ENCODE measurements at regions not wholly inside any gene's neighbourhood (a gene's known extent, or its start where the extent isn't known, plus 50 kb on each side); places are given as distances from the start of the nearest gene placed in this dataset.

- H3K9me3 ChIP-seq (replicated peaks; ENCODE audit: control insufficient read depth, insufficient read depth, low read length), result no peaks in the 10 kb centered on the region
- H2AFZ ChIP-seq (ENCODE audit: control insufficient read depth, low read depth, low read length), result no peak overlapping the region
- TF ChIP-seq RBBP5 (conservative IDR thresholded peaks at IDR 0.05), result no peak
- TF ChIP-seq ZBTB11 (CRISPR knock-in tag; IDR thresholded peaks at IDR 0.05), result no peak
- TF ChIP-seq CHD4 (IDR thresholded peaks at IDR 0.05), result no peak
- no peak for TF ChIP-seq RELB (IDR thresholded peaks at IDR 0.05; ENCODE audit: low read depth)
- TF ChIP-seq KLF5 (IDR thresholded peaks at IDR 0.05; ENCODE audit: partially characterized antibody), result no peak
- no peak for TF ChIP-seq HCFC1 (IDR thresholded peaks at IDR 0.05; ENCODE audit: low read length)
- TF ChIP-seq ATF7 (IDR thresholded peaks at IDR 0.05; ENCODE audit: low read depth), result no peak
- no peak for TF ChIP-seq FOXK2 (IDR thresholded peaks at IDR 0.05)
- no peak for TF ChIP-seq JUND (IDR thresholded peaks at IDR 0.05; ENCODE audit: low read depth, low read length)
- TF ChIP-seq USF2 (IDR thresholded peaks at IDR 0.05; ENCODE audit: borderline replicate concordance, low read depth, low read length), result no peak
- TF ChIP-seq SMARCA5 (IDR thresholded peaks at IDR 0.05), result no peak
- TF ChIP-seq ETV6 (conservative IDR thresholded peaks at IDR 0.05 in 1 of 2, IDR thresholded peaks at IDR 0.05 in 1 of 2; ENCODE audit: borderline replicate concordance in 1 of 2, low read depth in 1 of 2), result no peak
- no peak for TF ChIP-seq MEF2B (IDR thresholded peaks at IDR 0.05; ENCODE audit: partially characterized antibody, poor library complexity, severe bottlenecking)
- no peak for TF ChIP-seq HDAC6 (IDR thresholded peaks at IDR 0.05; ENCODE audit: unreplicated experiment)
- no peak for TF ChIP-seq EP300 (IDR thresholded peaks at IDR 0.05; ENCODE audit: borderline replicate concordance in 1 of 2, control insufficient read depth in 1 of 2, low read depth in 2 of 2, low read length in 2 of 2)
- no peak for TF ChIP-seq POLR2A (IDR thresholded peaks at IDR 0.05; ENCODE audit: low read depth, low read length)
- no peak for TF ChIP-seq CEBPB (IDR thresholded peaks at IDR 0.05; ENCODE audit: borderline replicate concordance in 1 of 2, low read depth in 2 of 2, low read length in 2 of 2)
Measured at GRCh38 chr11:32244453-32244852, 153.6 kb downstream of the RCN1 start.

More at GRCh38 chr11:32244453-32244852, 153.6 kb downstream of the RCN1 start:
- DNase-seq (ENCODE audit: low read depth, low spot score) (no peak), FAIRE-seq (no peak), ATAC-seq (no peak)
- Histone ChIP-seq H3K4me2 (ENCODE audit: control insufficient read depth, insufficient read depth) (no peak overlapping the region), H4K20me1 (ENCODE audit: control insufficient read depth, insufficient read depth) (no peaks in the 10 kb centered on the region), H3K79me2 (ENCODE audit: control insufficient read depth, insufficient read depth, low read length) (no peaks in the 10 kb centered on the region), H3K9ac (ENCODE audit: control insufficient read depth, insufficient read depth, low read length) (no peak overlapping the region), H3K36me3 (ENCODE audit: control insufficient read depth in 2 of 2, insufficient read depth in 2 of 2, low read length in 1 of 2) (no peaks in the 10 kb centered on the region), H3K27ac (ENCODE audit: control insufficient read depth, insufficient read depth) (no peak overlapping the region), H3K4me3 (no peak overlapping the region), H3K27me3 (replicated peaks in 1 of 2; ENCODE audit: control insufficient read depth in 2 of 2, insufficient read depth in 2 of 2, low read length in 1 of 2) (no peaks in the 10 kb centered on the region), H3K4me1 (ENCODE audit: control insufficient read depth, insufficient read depth, low read length) (no peaks in the 10 kb centered on the region)
- no TSS peak for BruUV-seq (replicated peaks)
- POLR2A ChIA-PET, result no interaction called here
- in situ Hi-C loops (cut with MboI), result no loop called here
- SMC1A ChIA-PET (ENCODE audit: uncharacterized antibody, unreplicated experiment), result interaction anchor here (0.8 to 1.3 kb wide), 3 partner anchors 13 to 64 kb away, joined by 3 to 5 read pairs (median 3); no protein-coding TSS in a partner anchor
- intact Hi-C loops (cut with micrococcal nuclease; ENCODE audit: unreplicated experiment), result no loop called here
- CTCF ChIA-PET, result interaction anchor here (0.6 to 3.7 kb wide), 4 partner anchors 12 to 1647 kb away, joined by 3 to 15 read pairs (median 3); no protein-coding TSS in a partner anchor
- RAD21 ChIA-PET (ENCODE audit: unreplicated experiment), result interaction anchor here (1.2 kb wide), 1 partner anchor 12 kb away, joined by 4 read pairs; no protein-coding TSS in a partner anchor

Measured in GM12878 (cell line).